ENCODE measurements at regions not wholly inside any gene's neighbourhood (a gene's known extent, or its start where the extent isn't known, plus 50 kb on each side); places are given as distances from the start of the nearest gene placed in this dataset.

DNA sequence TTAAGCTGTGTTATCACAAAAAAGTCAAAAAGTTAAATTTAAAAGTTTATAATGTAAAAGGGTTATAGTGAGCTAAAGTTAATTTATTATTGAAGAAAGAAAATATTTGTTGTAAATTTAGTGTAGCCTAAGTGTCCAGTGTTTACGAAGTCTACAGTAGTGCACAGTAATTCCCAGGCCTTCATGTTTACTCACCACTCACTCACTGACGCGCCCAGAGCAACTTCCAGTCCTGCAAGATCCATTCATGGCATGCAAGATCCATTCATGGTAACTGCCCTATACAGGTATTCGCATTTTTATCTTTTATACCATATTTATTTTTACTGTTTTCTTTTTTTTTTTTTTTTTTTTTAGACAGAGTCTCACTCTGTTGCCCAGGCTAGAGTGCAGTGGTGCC lies 69.5 kb downstream of the TPRA1 start:
- Histone ChIP-seq H3K9me3 (no peaks in the 10 kb centered on the region), H3K4me3 (no peak overlapping the region), H3K27me3 (no peaks in the 10 kb centered on the region), H3K4me1 (ENCODE audit: insufficient read depth) (no peaks in the 10 kb centered on the region), H3K36me3 (no peaks in the 10 kb centered on the region), H3K27ac (no peak overlapping the region)
- WGBS, 3 donors = 47 to 68% (median 61%) methylated on average over 4 of the region's 4 CpGs
- no peak for DNase-seq
- TF ChIP-seq POLR2A (IDR thresholded peaks at IDR 0.05) (no peak), EP300 (IDR thresholded peaks at IDR 0.05) (no peak)
- TF ChIP-seq, protein P1, sequence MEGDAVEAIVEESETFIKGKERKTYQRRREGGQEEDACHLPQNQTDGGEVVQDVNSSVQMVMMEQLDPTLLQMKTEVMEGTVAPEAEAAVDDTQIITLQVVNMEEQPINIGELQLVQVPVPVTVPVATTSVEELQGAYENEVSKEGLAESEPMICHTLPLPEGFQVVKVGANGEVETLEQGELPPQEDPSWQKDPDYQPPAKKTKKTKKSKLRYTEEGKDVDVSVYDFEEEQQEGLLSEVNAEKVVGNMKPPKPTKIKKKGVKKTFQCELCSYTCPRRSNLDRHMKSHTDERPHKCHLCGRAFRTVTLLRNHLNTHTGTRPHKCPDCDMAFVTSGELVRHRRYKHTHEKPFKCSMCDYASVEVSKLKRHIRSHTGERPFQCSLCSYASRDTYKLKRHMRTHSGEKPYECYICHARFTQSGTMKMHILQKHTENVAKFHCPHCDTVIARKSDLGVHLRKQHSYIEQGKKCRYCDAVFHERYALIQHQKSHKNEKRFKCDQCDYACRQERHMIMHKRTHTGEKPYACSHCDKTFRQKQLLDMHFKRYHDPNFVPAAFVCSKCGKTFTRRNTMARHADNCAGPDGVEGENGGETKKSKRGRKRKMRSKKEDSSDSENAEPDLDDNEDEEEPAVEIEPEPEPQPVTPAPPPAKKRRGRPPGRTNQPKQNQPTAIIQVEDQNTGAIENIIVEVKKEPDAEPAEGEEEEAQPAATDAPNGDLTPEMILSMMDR (IDR thresholded peaks at IDR 0.05) = no peak
- intact Hi-C loops (cut with DNase I) = no loop called here

DNA sequence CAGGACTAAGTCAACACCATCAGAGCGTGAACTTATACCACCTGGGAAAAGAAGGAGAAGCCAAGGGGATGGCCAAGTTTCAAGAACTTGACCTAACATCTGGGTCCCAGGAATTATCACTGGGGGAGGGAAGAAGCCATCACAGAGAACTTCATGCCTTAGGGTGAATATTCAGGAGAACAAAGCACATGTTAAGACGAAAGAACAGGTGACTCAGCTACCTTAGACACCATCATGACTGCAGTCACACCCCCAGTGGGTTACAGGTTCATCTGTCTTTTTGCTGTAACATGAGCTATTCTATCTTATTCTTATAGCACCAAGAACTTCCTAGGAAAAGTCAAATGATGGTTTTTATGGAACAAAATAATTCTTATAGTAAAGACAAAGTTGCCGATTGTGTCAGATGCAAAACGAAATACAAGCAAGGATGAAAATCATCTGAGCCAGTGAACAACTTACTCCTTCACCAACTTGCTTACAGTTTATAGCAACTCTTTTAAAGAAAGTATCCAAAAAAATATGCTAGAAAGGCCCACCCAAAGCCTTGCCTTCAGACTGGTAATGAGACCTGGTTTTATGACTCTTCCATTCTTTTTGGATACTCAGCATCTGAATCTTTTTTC lies 72.0 kb downstream of the TPRA1 start:
- Histone ChIP-seq H3K27ac (no peak overlapping the region), H3K27me3 (no peaks in the 10 kb centered on the region), H3K4me3 (no peak overlapping the region), H3K4me1 (ENCODE audit: insufficient read depth) (no peaks in the 10 kb centered on the region), H3K9me3 (no peaks in the 10 kb centered on the region), H3K36me3 (no peaks in the 10 kb centered on the region)
- intact Hi-C loops (cut with DNase I) = no loop called here
- 85 to 86% (median 86%) methylated on average over 4 of the region's 4 CpGs for WGBS, 3 donors
- DNase-seq = no peak
- TF ChIP-seq POLR2A (IDR thresholded peaks at IDR 0.05) = no peak
- no peak for TF ChIP-seq EP300 (IDR thresholded peaks at IDR 0.05)
- TF ChIP-seq, protein P1 (IDR thresholded peaks at IDR 0.05) = no peak

DNA sequence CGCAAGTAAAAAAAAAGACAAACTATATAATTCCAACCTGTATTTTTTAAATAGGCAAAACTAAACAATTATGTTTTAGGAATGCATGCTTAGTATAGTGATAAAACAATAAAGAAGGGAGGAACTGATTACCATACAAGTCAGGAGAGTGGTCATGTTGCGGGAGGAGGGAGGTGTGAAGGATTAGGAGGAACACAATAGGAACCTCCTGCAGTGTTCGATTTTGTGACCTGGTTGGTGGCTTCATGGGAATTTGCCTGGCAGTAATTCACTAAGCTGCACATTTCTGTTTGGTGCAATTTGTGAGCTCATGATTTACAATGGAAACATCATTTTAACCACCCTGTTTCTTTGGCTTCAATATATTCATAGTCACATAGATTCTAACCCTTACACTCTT lies 78.3 kb downstream of the TPRA1 start:
- WGBS, 3 donors = 51 to 67% (median 53%) methylated on average over 3 of the region's 3 CpGs
- Histone ChIP-seq H3K27me3 (no peaks in the 10 kb centered on the region), H3K36me3 (no peaks in the 10 kb centered on the region), H3K4me1 (ENCODE audit: insufficient read depth) (no peaks in the 10 kb centered on the region), H3K27ac (no peak overlapping the region), H3K4me3 (no peak overlapping the region), H3K9me3 (no peaks in the 10 kb centered on the region)
- no peak for DNase-seq
- intact Hi-C loops (cut with DNase I) = no loop called here
- TF ChIP-seq EP300 (IDR thresholded peaks at IDR 0.05) (no peak), POLR2A (IDR thresholded peaks at IDR 0.05) (no peak)
- TF ChIP-seq, protein P1 (IDR thresholded peaks at IDR 0.05) = no peak

DNA sequence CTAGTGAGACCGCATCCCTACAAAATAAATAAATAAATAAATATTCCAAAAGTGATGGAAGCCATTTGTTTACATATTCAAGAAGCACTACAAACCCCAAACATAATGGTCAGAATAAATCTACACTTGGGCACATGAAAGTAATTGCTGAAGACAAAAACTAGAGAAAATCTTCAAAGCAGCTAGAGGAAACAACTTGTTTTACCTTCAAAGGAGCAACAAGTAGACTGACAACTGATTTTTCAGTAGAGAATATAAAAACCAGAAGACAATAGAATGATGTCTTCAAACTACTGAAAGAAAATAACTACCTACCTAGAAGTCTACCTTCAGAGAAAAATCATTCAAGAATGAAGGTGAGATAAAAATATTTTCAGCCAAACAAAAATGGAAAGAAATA lies 89.4 kb downstream of the TPRA1 start:
- no peak for DNase-seq
- Histone ChIP-seq H3K4me1 (ENCODE audit: insufficient read depth) (no peaks in the 10 kb centered on the region), H3K27me3 (no peaks in the 10 kb centered on the region), H3K27ac (no peak overlapping the region), H3K4me3 (no peak overlapping the region), H3K9me3 (no peaks in the 10 kb centered on the region), H3K36me3 (no peaks in the 10 kb centered on the region)
- intact Hi-C loops (cut with DNase I) = no loop called here
- TF ChIP-seq EP300 (IDR thresholded peaks at IDR 0.05) (no peak), POLR2A (IDR thresholded peaks at IDR 0.05) (no peak)
- TF ChIP-seq, protein P1 (IDR thresholded peaks at IDR 0.05) = no peak
- WGBS, 3 donors = 84 to 91% (median 90%) methylated on average over 1 of the region's 1 CpG

All from ovary (tissue), 7 donors.